ENCODE measurements at regions not wholly inside any gene's neighbourhood (a gene's known extent, or its start where the extent isn't known, plus 50 kb on each side); places are given as distances from the start of the nearest gene placed in this dataset.

GRCh38 chr6:71066153-71066552 is 109.3 kb upstream of the B3GAT2 start:
- no peak for TF ChIP-seq CTCF (IDR thresholded peaks at IDR 0.05; ENCODE audit: low read depth, low read length)
- TF ChIP-seq EZH2phosphoT487 (IDR thresholded peaks at IDR 0.05; ENCODE audit: low read depth), result no peak
